ENCODE measurements at regions not wholly inside any gene's neighbourhood (a gene's known extent, or its start where the extent isn't known, plus 50 kb on each side); places are given as distances from the start of the nearest gene placed in this dataset.
A peak's percentile ranks its signal among the peaks of the same experiment; 100 is the strongest.

- Histone ChIP-seq H4K20me1 (ENCODE audit: control insufficient read depth, extremely low read depth, insufficient read depth, low read length) (no peaks in the 10 kb centered on the region), H3K36me3 (ENCODE audit: control insufficient read depth in 2 of 2, extremely low read depth in 1 of 2, insufficient read depth in 2 of 2, low read length in 2 of 2) (no peaks in the 10 kb centered on the region), H3K4me3 (ENCODE audit: control insufficient read depth in 2 of 3, extremely low read depth in 1 of 3, insufficient read depth in 2 of 3, low read depth in 1 of 3, low read length in 3 of 3) (peak overlapping the region in 1 of 3 experiments; percentile 18), H3K4me2 (ENCODE audit: control insufficient read depth, extremely low read depth, insufficient read depth, low read depth, low read length) (peak overlapping the region; percentile 58), H3K9me1 (ENCODE audit: control insufficient read depth, extremely low read depth, insufficient read depth, low read length) (no peaks in the 10 kb centered on the region), H3K4me1 (ENCODE audit: control insufficient read depth, extremely low read depth, insufficient read depth, low read length) (peaks cover 19% of the 10 kb centered on the region), H3K27me3 (ENCODE audit: control insufficient read depth, extremely low read depth, insufficient read depth, low read length) (no peaks in the 10 kb centered on the region), H3K79me2 (ENCODE audit: control insufficient read depth, insufficient read depth, low read length) (no peaks in the 10 kb centered on the region), H2AFZ (ENCODE audit: control insufficient read depth, low read length) (no peak overlapping the region), H3K27ac (ENCODE audit: control insufficient read depth, insufficient read depth, low read length) (no peak overlapping the region), H3K9ac (ENCODE audit: control insufficient read depth, extremely low read depth, insufficient read depth, low read length) (no peak overlapping the region), H3K9me3 (ENCODE audit: control insufficient read depth, low read depth, low read length) (no peaks in the 10 kb centered on the region)
- FAIRE-seq (no peak), DNase-seq (ENCODE audit: low read depth, low spot score) (no peak)
- dilution Hi-C loops (cut with MboI; ENCODE audit: extremely low pct_ligation_motif_present, low sequenced_read_pairs), result no loop called here
- no peak for TF ChIP-seq EZH2 (IDR thresholded peaks at IDR 0.05; ENCODE audit: low read length)
- TF ChIP-seq, protein P1, sequence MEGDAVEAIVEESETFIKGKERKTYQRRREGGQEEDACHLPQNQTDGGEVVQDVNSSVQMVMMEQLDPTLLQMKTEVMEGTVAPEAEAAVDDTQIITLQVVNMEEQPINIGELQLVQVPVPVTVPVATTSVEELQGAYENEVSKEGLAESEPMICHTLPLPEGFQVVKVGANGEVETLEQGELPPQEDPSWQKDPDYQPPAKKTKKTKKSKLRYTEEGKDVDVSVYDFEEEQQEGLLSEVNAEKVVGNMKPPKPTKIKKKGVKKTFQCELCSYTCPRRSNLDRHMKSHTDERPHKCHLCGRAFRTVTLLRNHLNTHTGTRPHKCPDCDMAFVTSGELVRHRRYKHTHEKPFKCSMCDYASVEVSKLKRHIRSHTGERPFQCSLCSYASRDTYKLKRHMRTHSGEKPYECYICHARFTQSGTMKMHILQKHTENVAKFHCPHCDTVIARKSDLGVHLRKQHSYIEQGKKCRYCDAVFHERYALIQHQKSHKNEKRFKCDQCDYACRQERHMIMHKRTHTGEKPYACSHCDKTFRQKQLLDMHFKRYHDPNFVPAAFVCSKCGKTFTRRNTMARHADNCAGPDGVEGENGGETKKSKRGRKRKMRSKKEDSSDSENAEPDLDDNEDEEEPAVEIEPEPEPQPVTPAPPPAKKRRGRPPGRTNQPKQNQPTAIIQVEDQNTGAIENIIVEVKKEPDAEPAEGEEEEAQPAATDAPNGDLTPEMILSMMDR (optimal IDR thresholded peaks at IDR 0.05 in 1 of 3, IDR thresholded peaks at IDR 0.05 in 1 of 3, conservative IDR thresholded peaks at IDR 0.05 in 1 of 3; ENCODE audit: extremely low read depth in 1 of 3, insufficient read depth in 2 of 3, low read length in 3 of 3), result no peak
Measured at GRCh38 chr20:51910321-51911050, 108.2 kb upstream of the SALL4 start.

- Histone ChIP-seq H3K36me3 (ENCODE audit: control insufficient read depth in 2 of 2, extremely low read depth in 1 of 2, insufficient read depth in 2 of 2, low read length in 2 of 2) (no peaks in the 10 kb centered on the region), H3K4me2 (ENCODE audit: control insufficient read depth, extremely low read depth, insufficient read depth, low read depth, low read length) (no peak overlapping the region), H3K9me3 (ENCODE audit: control insufficient read depth, low read depth, low read length) (no peaks in the 10 kb centered on the region), H3K27ac (ENCODE audit: control insufficient read depth, insufficient read depth, low read length) (no peak overlapping the region), H3K4me3 (ENCODE audit: control insufficient read depth in 2 of 3, extremely low read depth in 1 of 3, insufficient read depth in 2 of 3, low read depth in 1 of 3, low read length in 3 of 3) (no peak overlapping the region), H3K27me3 (ENCODE audit: control insufficient read depth, extremely low read depth, insufficient read depth, low read length) (no peaks in the 10 kb centered on the region), H4K20me1 (ENCODE audit: control insufficient read depth, extremely low read depth, insufficient read depth, low read length) (no peaks in the 10 kb centered on the region), H3K4me1 (ENCODE audit: control insufficient read depth, extremely low read depth, insufficient read depth, low read length) (peaks cover 15% of the 10 kb centered on the region), H2AFZ (ENCODE audit: control insufficient read depth, low read length) (no peak overlapping the region), H3K79me2 (ENCODE audit: control insufficient read depth, insufficient read depth, low read length) (no peaks in the 10 kb centered on the region), H3K9ac (ENCODE audit: control insufficient read depth, extremely low read depth, insufficient read depth, low read length) (no peak overlapping the region), H3K9me1 (ENCODE audit: control insufficient read depth, extremely low read depth, insufficient read depth, low read length) (no peaks in the 10 kb centered on the region)
- FAIRE-seq (no peak), DNase-seq (ENCODE audit: low read depth, low spot score) (no peak)
- TF ChIP-seq, protein P1 (optimal IDR thresholded peaks at IDR 0.05 in 1 of 3, IDR thresholded peaks at IDR 0.05 in 1 of 3, conservative IDR thresholded peaks at IDR 0.05 in 1 of 3; ENCODE audit: extremely low read depth in 1 of 3, insufficient read depth in 2 of 3, low read length in 3 of 3), result no peak
- TF ChIP-seq EZH2 (IDR thresholded peaks at IDR 0.05; ENCODE audit: low read length), result no peak
- dilution Hi-C loops (cut with MboI; ENCODE audit: extremely low pct_ligation_motif_present, low sequenced_read_pairs), result no loop called here
Measured at GRCh38 chr20:51906679-51907078, 104.4 kb upstream of the SALL4 start.
